ENCODE measurements at regions not wholly inside any gene's neighbourhood (a gene's known extent, or its start where the extent isn't known, plus 50 kb on each side); places are given as distances from the start of the nearest gene placed in this dataset.

GRCh38 chr12:126362964-126363363 lies 1297.7 kb downstream of the AACS start:
- TF ChIP-seq CREB1 (IDR thresholded peaks at IDR 0.05; ENCODE audit: low read depth) (no peak), REST (IDR thresholded peaks at IDR 0.05; ENCODE audit: low read depth) (no peak), YY1 (IDR thresholded peaks at IDR 0.05; ENCODE audit: low read depth) (no peak), NFIC (IDR thresholded peaks at IDR 0.05) (no peak), ZBTB7A (IDR thresholded peaks at IDR 0.05; ENCODE audit: low read depth) (no peak), USF1 (IDR thresholded peaks at IDR 0.05) (no peak), TEAD4 (IDR thresholded peaks at IDR 0.05) (no peak), FOXM1 (IDR thresholded peaks at IDR 0.05; ENCODE audit: borderline replicate concordance, low read depth) (no peak), TCF12 (IDR thresholded peaks at IDR 0.05; ENCODE audit: low read depth) (no peak), RAD21 (IDR thresholded peaks at IDR 0.05; ENCODE audit: low read depth) (no peak), EGR1 (IDR thresholded peaks at IDR 0.05) (no peak), TAF1 (IDR thresholded peaks at IDR 0.05; ENCODE audit: low read depth) (no peak), CEBPB (IDR thresholded peaks at IDR 0.05) (no peak), MAX (IDR thresholded peaks at IDR 0.05) (no peak)

GRCh38 chr12:126369487-126370463 lies 1304.5 kb downstream of the AACS start:
- TF ChIP-seq RAD21 (IDR thresholded peaks at IDR 0.05; ENCODE audit: low read depth) (no peak), EGR1 (IDR thresholded peaks at IDR 0.05) (no peak), CEBPB (IDR thresholded peaks at IDR 0.05) (no peak), ZBTB7A (IDR thresholded peaks at IDR 0.05; ENCODE audit: low read depth) (no peak), TAF1 (IDR thresholded peaks at IDR 0.05; ENCODE audit: low read depth) (no peak), MAX (IDR thresholded peaks at IDR 0.05) (no peak), CREB1 (IDR thresholded peaks at IDR 0.05; ENCODE audit: low read depth) (no peak), REST (IDR thresholded peaks at IDR 0.05; ENCODE audit: low read depth) (no peak), TCF12 (IDR thresholded peaks at IDR 0.05; ENCODE audit: low read depth) (no peak), NFIC (IDR thresholded peaks at IDR 0.05) (no peak), EP300 (IDR thresholded peaks at IDR 0.05; ENCODE audit: borderline replicate concordance) (no peak), FOXM1 (IDR thresholded peaks at IDR 0.05; ENCODE audit: borderline replicate concordance, low read depth) (no peak), YY1 (IDR thresholded peaks at IDR 0.05; ENCODE audit: low read depth) (no peak), TEAD4 (IDR thresholded peaks at IDR 0.05) (no peak), USF1 (IDR thresholded peaks at IDR 0.05) (no peak)

- TF ChIP-seq NFIC (IDR thresholded peaks at IDR 0.05) (no peak), EGR1 (IDR thresholded peaks at IDR 0.05) (no peak), CEBPB (IDR thresholded peaks at IDR 0.05) (no peak), FOXM1 (IDR thresholded peaks at IDR 0.05; ENCODE audit: borderline replicate concordance, low read depth) (no peak), TAF1 (IDR thresholded peaks at IDR 0.05; ENCODE audit: low read depth) (no peak), ZBTB7A (IDR thresholded peaks at IDR 0.05; ENCODE audit: low read depth) (no peak), CREB1 (IDR thresholded peaks at IDR 0.05; ENCODE audit: low read depth) (no peak), RAD21 (IDR thresholded peaks at IDR 0.05; ENCODE audit: low read depth) (no peak), TEAD4 (IDR thresholded peaks at IDR 0.05) (no peak), TCF12 (IDR thresholded peaks at IDR 0.05; ENCODE audit: low read depth) (no peak), EP300 (IDR thresholded peaks at IDR 0.05; ENCODE audit: borderline replicate concordance) (no peak), REST (IDR thresholded peaks at IDR 0.05; ENCODE audit: low read depth) (no peak), USF1 (IDR thresholded peaks at IDR 0.05) (no peak)
Observed at GRCh38 chr12:126383506-126383905, 1318.3 kb downstream of the AACS start.
